ENCODE measurements at regions not wholly inside any gene's neighbourhood (a gene's known extent, or its start where the extent isn't known, plus 50 kb on each side); places are given as distances from the start of the nearest gene placed in this dataset.

DNA sequence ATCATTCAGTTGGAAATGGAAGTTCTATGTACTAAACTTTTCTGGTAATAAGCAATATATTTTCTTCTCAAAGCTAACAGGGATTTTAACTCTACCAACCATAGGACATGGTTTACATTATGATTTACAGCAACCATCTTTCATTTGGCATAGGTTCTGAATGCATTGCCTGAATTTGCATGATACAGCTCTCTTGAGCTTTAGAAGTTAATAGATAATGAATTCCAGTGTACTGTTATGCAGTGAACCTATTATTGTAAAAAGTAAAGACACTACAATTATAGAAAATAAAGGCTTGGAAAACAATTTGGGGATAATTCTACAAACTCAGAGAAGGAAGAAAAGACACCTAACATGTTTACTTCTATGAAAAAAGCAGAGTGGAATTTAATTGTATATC lies 182.0 kb downstream of the GRB14 start:
- no peak for TF ChIP-seq POLR2A (IDR thresholded peaks at IDR 0.05)
- TF ChIP-seq EP300 (IDR thresholded peaks at IDR 0.05), result no peak
